ENCODE measurements at regions not wholly inside any gene's neighbourhood (a gene's known extent, or its start where the extent isn't known, plus 50 kb on each side); places are given as distances from the start of the nearest gene placed in this dataset.

GRCh38 chr2:19480673-19481072 is 122.2 kb upstream of the OSR1 start:
- H3K4me3 ChIP-seq = no peak overlapping the region
- WGBS, 3 donors = 40 to 47% (median 44%) methylated on average over 5 of the region's 5 CpGs
- H3K36me3 ChIP-seq = no peaks in the 10 kb centered on the region
- intact Hi-C loops (cut with DNase I) = no loop called here
- no peaks in the 10 kb centered on the region for H3K4me1 ChIP-seq (ENCODE audit: insufficient read depth)
- no peak for TF ChIP-seq EP300 (IDR thresholded peaks at IDR 0.05)
- no peak for TF ChIP-seq POLR2A (IDR thresholded peaks at IDR 0.05)
- no peak for TF ChIP-seq CTCF (IDR thresholded peaks at IDR 0.05)
- no peaks in the 10 kb centered on the region for H3K9me3 ChIP-seq
- no peak overlapping the region for H3K27ac ChIP-seq
- H3K27me3 ChIP-seq = no peaks in the 10 kb centered on the region
- peak in 2 of 5 donors; percentile 19 to 47 for DNase-seq

- intact Hi-C loops (cut with DNase I) = no loop called here
- whole genome bisulfite sequencing, 3 donors = 89 to 94% (median 90%) methylated on average over 1 of the region's 1 CpG
- Histone ChIP-seq H3K4me3 (no peak overlapping the region), H3K27ac (no peak overlapping the region), H3K4me1 (ENCODE audit: insufficient read depth) (no peaks in the 10 kb centered on the region), H3K36me3 (no peaks in the 10 kb centered on the region), H3K27me3 (no peaks in the 10 kb centered on the region), H3K9me3 (no peaks in the 10 kb centered on the region)
- no peak for DNase-seq
- TF ChIP-seq CTCF (IDR thresholded peaks at IDR 0.05) = no peak
- TF ChIP-seq EP300 (IDR thresholded peaks at IDR 0.05) = no peak
- TF ChIP-seq POLR2A (IDR thresholded peaks at IDR 0.05) = no peak
Observed at GRCh38 chr2:19479666-19480065, 121.2 kb upstream of the OSR1 start.

GRCh38 chr2:19478409-19478808 is 120.0 kb upstream of the OSR1 start:
- 79 to 94% (median 87%) methylated on average over 1 of the region's 1 CpG for WGBS, 3 donors
- TF ChIP-seq EP300 (IDR thresholded peaks at IDR 0.05) = no peak
- TF ChIP-seq CTCF (IDR thresholded peaks at IDR 0.05) = no peak
- TF ChIP-seq POLR2A (IDR thresholded peaks at IDR 0.05) = no peak
- intact Hi-C loops (cut with DNase I) = no loop called here

GRCh38 chr2:19476327-19476726 is 117.9 kb upstream of the OSR1 start:
- no peaks in the 10 kb centered on the region for H3K9me3 ChIP-seq

More at GRCh38 chr2:19478409-19478808, 120.0 kb upstream of the OSR1 start:
- no peaks in the 10 kb centered on the region for H3K9me3 ChIP-seq
- no peak overlapping the region for H3K4me3 ChIP-seq
- DNase-seq = no peak
- H3K27ac ChIP-seq = no peak overlapping the region
- no peaks in the 10 kb centered on the region for H3K27me3 ChIP-seq
- H3K4me1 ChIP-seq (ENCODE audit: insufficient read depth) = no peaks in the 10 kb centered on the region
- no peaks in the 10 kb centered on the region for H3K36me3 ChIP-seq

More at GRCh38 chr2:19476327-19476726, 117.9 kb upstream of the OSR1 start:
- Histone ChIP-seq H3K4me3 (no peak overlapping the region), H3K36me3 (no peaks in the 10 kb centered on the region), H3K27me3 (no peaks in the 10 kb centered on the region), H3K27ac (no peak overlapping the region), H3K4me1 (ENCODE audit: insufficient read depth) (no peaks in the 10 kb centered on the region)
- TF ChIP-seq EP300 (IDR thresholded peaks at IDR 0.05) (no peak), POLR2A (IDR thresholded peaks at IDR 0.05) (no peak), CTCF (IDR thresholded peaks at IDR 0.05) (no peak)
- 21 to 55% (median 24%) methylated on average over 2 of the region's 2 CpGs for WGBS, 3 donors
- intact Hi-C loops (cut with DNase I) = no loop called here
- no peak for DNase-seq
